PC-3 (cell line): ENCODE measurements at regions not wholly inside any gene's neighbourhood (a gene's known extent, or its start where the extent isn't known, plus 50 kb on each side); places are given as distances from the start of the nearest gene placed in this dataset.

Experiments
- ATAC-seq: fragments of 200-7000 bp; cut with Tn5 transposase; 2 replicates; pipeline ENCODE4 v1.9.1; 2020; ENCODE audit warnings: mild to moderate bottlenecking, moderate library complexity
- BruUV-seq: library from RNA; stranded (reverse); fragments of 400-500 nt; replicated peaks from 2 replicates; lab custom pipeline; 2021; lab: Mats Ljungman, UMichigan
- CTCF ChIA-PET: fragments of 300-600 bp; sonication (Branson Sonifier 250); formaldehyde crosslinking; loops from one replicate; lab custom pipeline; 2022; ENCODE audit warnings: antibody characterized with exemption; lab: Charles Lee
- POLR2A ChIA-PET: fragments of 300-600 bp; sonication (Branson Sonifier 250); formaldehyde crosslinking; loops from one replicate; lab custom pipeline; 2022; ENCODE audit warnings: antibody characterized with exemption; ENCODE audit not compliant: unreplicated experiment; lab: Charles Lee
- DNase-seq: peaks from one replicate; pipeline ENCODE4 v3.0.0-alpha.2; 2015
- H2AFZ ChIP-seq: fragments of 300-600 bp; sonication (generic); 2 replicates; pipeline ENCODE4 v1.6.0; 2016; ENCODE audit warnings: antibody characterized with exemption, low read length
- H3F3A ChIP-seq: fragments of 300-600 bp; sonication (generic); one replicate; pipeline ENCODE4 v1.6.0; 2017; ENCODE audit warnings: antibody characterized with exemption, low read length, control low read depth, mild to moderate bottlenecking; ENCODE audit not compliant: unreplicated experiment
- H3K27ac ChIP-seq: fragments of 300-600 bp; sonication (generic); 2 replicates; pipeline ENCODE4 v1.5.1; 2016; ENCODE audit warnings: mild to moderate bottlenecking, low read length
- H3K27me3 ChIP-seq: fragments of 300-600 bp; sonication (generic); 2 replicates; pipeline ENCODE4 v1.6.1; 2016; ENCODE audit warnings: low read length, mixed read lengths
- H3K36me3 ChIP-seq: fragments of 300-600 bp; sonication (generic); 2 replicates; pipeline ENCODE4 v1.6.1; 2016; ENCODE audit warnings: low read depth, mixed run types, low read length, mixed read lengths
- H3K4me1 ChIP-seq: fragments of 300-600 bp; sonication (generic); 2 replicates; pipeline ENCODE4 v1.5.1; 2016; ENCODE audit warnings: low read length; ENCODE audit not compliant: insufficient read depth
- H3K4me2 ChIP-seq: fragments of 300-600 bp; sonication (generic); 2 replicates; pipeline ENCODE4 v1.6.0; 2016; ENCODE audit warnings: low read length
- H3K4me3 ChIP-seq: fragments of 300-600 bp; sonication (generic); 2 replicates; pipeline ENCODE4 v1.5.1; 2016; ENCODE audit warnings: mild to moderate bottlenecking, low read length, mixed read lengths
- H3K79me2 ChIP-seq: fragments of 300-600 bp; sonication (generic); 2 replicates; pipeline ENCODE4 v1.6.1; 2017; ENCODE audit warnings: low read length, mixed read lengths
- H3K9ac ChIP-seq: fragments of 300-600 bp; sonication (generic); 2 replicates; pipeline ENCODE4 v1.6.0; 2016; ENCODE audit warnings: mild to moderate bottlenecking, low read length
- H3K9me2 ChIP-seq: fragments of 300-600 bp; sonication (generic); replicated peaks from 2 replicates; pipeline ENCODE4 v1.6.1; 2016; ENCODE audit warnings: mixed run types, low read length, mixed read lengths
- H3K9me3 ChIP-seq: fragments of 300-600 bp; sonication (generic); 2 replicates; pipeline ENCODE4 v1.6.1; 2016; ENCODE audit warnings: low read length, mixed read lengths
- H4K20me1 ChIP-seq: fragments of 300-600 bp; sonication (generic); 2 replicates; pipeline ENCODE4 v1.6.1; 2016; ENCODE audit warnings: low read length, mixed read lengths
- EZH2 ChIP-seq: fragments of 300-600 bp; sonication (generic); IDR thresholded peaks from one replicate; pipeline ENCODE4 v1.6.1; 2017; ENCODE audit warnings: antibody characterized with exemption, mild to moderate bottlenecking, low read length; ENCODE audit not compliant: unreplicated experiment
- EZH2phosphoT487 ChIP-seq: fragments of 300-600 bp; sonication (generic); IDR thresholded peaks from 2 replicates; pipeline ENCODE4 v1.6.1; 2018; ENCODE audit warnings: mild to moderate bottlenecking, antibody characterized with exemption, low read length, borderline replicate concordance
- intact Hi-C: fragments of 100-400 bp; cut with micrococcal nuclease; formaldehyde crosslinking; loops from 2 replicates; pipeline ENCODE4 v1.9.0; 2023
- TF ChIP-seq, protein P1 (sequence below): fragments of 300-600 bp; sonication (generic); conservative IDR thresholded peaks from 2 replicates; pipeline ENCODE4 v1.5.1; 2017; ENCODE audit warnings: antibody characterized with exemption, low read depth, mild to moderate bottlenecking, low read length

GRCh38 chr2:118309257-118309945, 221.1 kb downstream of the INSIG2 start:
- DNase-seq (no peak), ATAC-seq (no peak)
- ChIA-PET POLR2A (no interaction called here), CTCF (no interaction called here)
- Histone ChIP-seq H3K4me1 (no peaks in the 10 kb centered on the region), H3K9me2 (no peaks in the 10 kb centered on the region), H3K36me3 (no peaks in the 10 kb centered on the region), H3K9ac (no peak overlapping the region), H3K27ac (no peak overlapping the region), H4K20me1 (no peaks in the 10 kb centered on the region), H3K79me2 (no peaks in the 10 kb centered on the region), H3K27me3 (no peaks in the 10 kb centered on the region), H2AFZ (no peak overlapping the region), H3K9me3 (no peaks in the 10 kb centered on the region), H3K4me2 (no peak overlapping the region), H3K4me3 (no peak overlapping the region), H3F3A (no peaks in the 10 kb centered on the region)
- TF ChIP-seq, protein P1, sequence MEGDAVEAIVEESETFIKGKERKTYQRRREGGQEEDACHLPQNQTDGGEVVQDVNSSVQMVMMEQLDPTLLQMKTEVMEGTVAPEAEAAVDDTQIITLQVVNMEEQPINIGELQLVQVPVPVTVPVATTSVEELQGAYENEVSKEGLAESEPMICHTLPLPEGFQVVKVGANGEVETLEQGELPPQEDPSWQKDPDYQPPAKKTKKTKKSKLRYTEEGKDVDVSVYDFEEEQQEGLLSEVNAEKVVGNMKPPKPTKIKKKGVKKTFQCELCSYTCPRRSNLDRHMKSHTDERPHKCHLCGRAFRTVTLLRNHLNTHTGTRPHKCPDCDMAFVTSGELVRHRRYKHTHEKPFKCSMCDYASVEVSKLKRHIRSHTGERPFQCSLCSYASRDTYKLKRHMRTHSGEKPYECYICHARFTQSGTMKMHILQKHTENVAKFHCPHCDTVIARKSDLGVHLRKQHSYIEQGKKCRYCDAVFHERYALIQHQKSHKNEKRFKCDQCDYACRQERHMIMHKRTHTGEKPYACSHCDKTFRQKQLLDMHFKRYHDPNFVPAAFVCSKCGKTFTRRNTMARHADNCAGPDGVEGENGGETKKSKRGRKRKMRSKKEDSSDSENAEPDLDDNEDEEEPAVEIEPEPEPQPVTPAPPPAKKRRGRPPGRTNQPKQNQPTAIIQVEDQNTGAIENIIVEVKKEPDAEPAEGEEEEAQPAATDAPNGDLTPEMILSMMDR, result no peak
- TF ChIP-seq EZH2phosphoT487 (no peak), EZH2 (no peak)
- BruUV-seq, result no TSS peak
- intact Hi-C loops, result no loop called here

DNA sequence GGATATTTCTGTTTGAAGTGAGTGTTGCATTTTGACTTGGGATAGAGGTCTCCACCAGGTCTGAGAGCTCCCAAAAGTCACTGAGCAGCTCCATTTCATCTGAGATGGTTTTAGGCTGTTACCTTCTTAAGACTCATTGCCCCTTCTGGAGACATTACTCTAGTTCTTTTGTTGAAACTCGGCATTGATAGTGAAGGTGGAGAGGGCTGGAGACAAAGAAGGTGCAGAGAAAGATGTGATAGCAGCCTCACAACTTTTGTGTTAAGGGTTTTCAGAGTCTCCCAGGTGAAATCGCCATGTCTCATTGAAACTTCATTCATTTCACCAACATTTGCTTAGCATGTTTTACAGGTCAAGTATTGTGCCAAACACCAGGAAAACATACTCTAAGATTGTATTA, 219.6 kb downstream of the INSIG2 start:
- DNase-seq (no peak), ATAC-seq (no peak)
- Histone ChIP-seq H3K36me3 (no peaks in the 10 kb centered on the region), H4K20me1 (no peaks in the 10 kb centered on the region), H3K4me1 (no peaks in the 10 kb centered on the region), H3K9ac (no peak overlapping the region), H3F3A (no peaks in the 10 kb centered on the region), H3K27ac (no peak overlapping the region), H3K27me3 (no peaks in the 10 kb centered on the region), H3K79me2 (no peaks in the 10 kb centered on the region), H3K9me2 (no peaks in the 10 kb centered on the region), H2AFZ (no peak overlapping the region), H3K4me2 (no peak overlapping the region), H3K4me3 (no peak overlapping the region), H3K9me3 (no peaks in the 10 kb centered on the region)
- POLR2A ChIA-PET, result no interaction called here
- intact Hi-C loops, result no loop called here
- CTCF ChIA-PET, result no interaction called here
- TF ChIP-seq EZH2phosphoT487, result no peak
- no peak for TF ChIP-seq EZH2
- TF ChIP-seq, protein P1, result no peak
- no TSS peak for BruUV-seq

GRCh38 chr2:118301248-118301647, 213.0 kb downstream of the INSIG2 start:
- Histone ChIP-seq H3K79me2 (no peaks in the 10 kb centered on the region), H3K9ac (no peak overlapping the region), H3K4me2 (no peak overlapping the region), H4K20me1 (no peaks in the 10 kb centered on the region), H2AFZ (no peak overlapping the region), H3K9me2 (no peaks in the 10 kb centered on the region), H3K4me1 (peaks cover 8% of the 10 kb centered on the region; the same call in 1 of the 2 replicates), H3K36me3 (no peaks in the 10 kb centered on the region), H3K27ac (no peak overlapping the region), H3K4me3 (no peak overlapping the region), H3K27me3 (no peaks in the 10 kb centered on the region), H3F3A (no peaks in the 10 kb centered on the region), H3K9me3 (no peaks in the 10 kb centered on the region)
- BruUV-seq, result no TSS peak
- TF ChIP-seq EZH2 (no peak), EZH2phosphoT487 (no peak)
- TF ChIP-seq, protein P1, result no peak
- DNase-seq (peak; percentile 6), ATAC-seq (peak; percentile 66)
- intact Hi-C loops, result no loop called here
- CTCF ChIA-PET, result no interaction called here
- POLR2A ChIA-PET, result no interaction called here
